22Rv1 (cell line): ENCODE measurements at regions not wholly inside any gene's neighbourhood (a gene's known extent, or its start where the extent isn't known, plus 50 kb on each side); places are given as distances from the start of the nearest gene placed in this dataset.

Experiments
- CTCF ChIP-seq: fragments of 450-650 bp; IDR thresholded peaks from 2 replicates; pipeline ENCODE4 v1.5.1; 2017; ENCODE audit warnings: mild to moderate bottlenecking
- ZFX ChIP-seq: fragments of 450-650 bp; IDR thresholded peaks from 2 replicates; pipeline ENCODE4 v1.6.1; 2017; ENCODE audit warnings: antibody characterized with exemption, borderline replicate concordance

DNA sequence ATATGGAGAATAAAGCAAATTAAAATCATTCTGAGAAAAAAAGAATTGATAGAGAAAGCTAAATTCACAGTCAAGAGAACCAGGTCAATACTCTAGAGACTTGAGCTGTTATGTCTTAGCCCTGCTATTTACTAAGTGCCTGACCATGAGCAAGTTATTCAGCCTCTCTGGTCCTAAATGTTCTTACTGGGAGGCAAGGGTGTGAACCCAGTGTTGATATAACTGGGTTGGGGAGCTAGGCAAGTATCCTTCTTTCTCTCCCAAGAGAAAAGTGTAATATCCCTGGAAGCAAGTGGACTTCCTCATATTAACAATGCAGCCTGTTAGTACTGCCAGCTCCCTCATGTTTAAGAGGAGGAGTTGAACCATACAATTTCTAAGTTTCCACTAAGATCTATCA is 488.9 kb upstream of the RASGRP1 start:
- TF ChIP-seq CTCF (no peak), ZFX (no peak)
